Activated T-cell treated with anti-CD3 and anti-CD28 coated beads, Interleukin-2, amount 50 U/mL, for 24 hours (primary cell): ENCODE measurements at regions not wholly inside any gene's neighbourhood (a gene's known extent, or its start where the extent isn't known, plus 50 kb on each side); places are given as distances from the start of the nearest gene placed in this dataset.
"Not testable (repeated sequence)": the region's sequence is repeated elsewhere in the genome, so short reads cannot be mapped to it uniquely, and the experiment has no call there.

Experiments used
- DNase-seq: peaks from one replicate; pipeline ENCODE4 v3.0.0-alpha.2; 2020
- H3K27ac Mint-ChIP-seq: 2 replicates; pipeline ENCODE4 v1.8.0; 2020; ENCODE audit warnings: mild to moderate bottlenecking, mixed read lengths
- H3K27me3 Mint-ChIP-seq: 2 replicates; pipeline ENCODE4 v1.8.0; 2020; ENCODE audit warnings: mixed read lengths
- H3K36me3 Mint-ChIP-seq: 2 replicates; pipeline ENCODE4 v1.8.0; 2020; ENCODE audit warnings: low read depth, mixed read lengths
- H3K4me1 Mint-ChIP-seq: 2 replicates; pipeline ENCODE4 v1.8.0; 2020; ENCODE audit warnings: low read depth, mixed read lengths
- H3K4me3 Mint-ChIP-seq: 2 replicates; pipeline ENCODE4 v1.8.0; 2020; ENCODE audit warnings: mild to moderate bottlenecking, moderate library complexity, mixed read lengths
- H3K9me3 Mint-ChIP-seq: 2 replicates; pipeline ENCODE4 v1.8.0; 2020; ENCODE audit warnings: mixed read lengths

DNA sequence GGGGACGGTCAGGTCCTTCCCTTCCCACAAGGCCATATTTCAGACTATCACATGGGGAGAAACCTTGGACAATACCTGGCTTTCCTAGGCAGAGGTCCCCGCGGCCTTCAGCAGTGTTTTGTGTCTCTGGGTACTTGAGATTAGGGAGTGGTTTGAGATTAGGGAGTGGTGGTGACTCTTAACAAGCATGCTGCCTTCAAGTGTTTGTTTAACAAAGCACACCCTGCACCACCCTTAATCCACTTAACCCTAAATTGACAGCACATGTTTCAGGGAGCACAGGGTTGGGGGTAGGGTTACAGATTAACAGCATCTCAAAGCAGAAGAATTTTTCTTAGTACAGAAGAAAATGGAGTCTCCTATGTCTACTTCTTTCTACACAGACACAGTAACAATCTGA, 1152.2 kb upstream of the SLC39A10 start:
- H3K4me1 Mint-ChIP-seq, DNase-seq, H3K27ac Mint-ChIP-seq, H3K4me3 Mint-ChIP-seq, H3K9me3 Mint-ChIP-seq, H3K27me3 Mint-ChIP-seq, H3K36me3 Mint-ChIP-seq: not testable (repeated sequence)

DNA sequence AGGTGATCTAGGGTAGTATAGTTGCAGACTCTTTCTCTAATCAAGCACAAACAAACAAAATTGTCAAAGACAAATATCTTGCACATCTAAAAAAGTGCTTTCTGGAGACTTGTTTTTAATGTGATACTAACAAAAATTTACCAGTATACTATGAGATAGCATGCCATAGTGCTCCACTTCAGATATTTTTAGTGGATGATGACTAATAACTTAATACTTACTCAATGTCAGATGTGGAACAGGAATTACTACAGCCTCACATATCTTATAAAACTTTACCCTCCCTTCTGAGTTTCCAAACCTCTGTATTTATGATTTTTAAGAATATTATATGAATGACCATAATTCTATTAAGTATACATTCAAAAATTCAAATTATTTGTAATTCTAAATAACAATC, 1162.0 kb upstream of the SLC39A10 start:
- no peaks in the 10 kb centered on the region for H3K27me3 Mint-ChIP-seq
- no peaks in the 10 kb centered on the region for H3K9me3 Mint-ChIP-seq
- no peaks in the 10 kb centered on the region for H3K36me3 Mint-ChIP-seq
- no peak overlapping the region for H3K4me3 Mint-ChIP-seq
- no peaks in the 10 kb centered on the region for H3K4me1 Mint-ChIP-seq
- no peak overlapping the region for H3K27ac Mint-ChIP-seq
- no peak for DNase-seq

DNA sequence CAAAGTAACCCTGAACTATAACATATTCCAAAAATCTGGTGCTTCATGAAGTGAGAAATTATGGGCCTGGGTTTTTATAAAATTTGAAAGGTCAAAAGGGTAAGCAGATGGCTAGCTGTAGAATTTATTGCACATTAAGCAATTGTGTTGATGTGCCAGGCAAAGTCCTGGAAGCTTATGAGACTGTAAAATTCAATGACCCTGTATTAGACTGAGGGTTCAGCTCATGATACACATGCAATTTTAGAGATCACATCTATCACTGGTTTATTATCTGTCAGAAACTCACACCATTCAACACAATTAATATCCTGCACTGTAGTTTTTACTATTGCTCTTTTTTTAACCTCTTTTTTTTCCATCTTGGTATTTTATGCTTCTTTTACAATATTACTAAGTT, 1162.6 kb upstream of the SLC39A10 start:
- Mint-ChIP-seq H3K27ac (no peak overlapping the region), H3K4me3 (no peak overlapping the region), H3K27me3 (no peaks in the 10 kb centered on the region), H3K9me3 (no peaks in the 10 kb centered on the region), H3K36me3 (no peaks in the 10 kb centered on the region), H3K4me1 (no peaks in the 10 kb centered on the region)
- no peak for DNase-seq

DNA sequence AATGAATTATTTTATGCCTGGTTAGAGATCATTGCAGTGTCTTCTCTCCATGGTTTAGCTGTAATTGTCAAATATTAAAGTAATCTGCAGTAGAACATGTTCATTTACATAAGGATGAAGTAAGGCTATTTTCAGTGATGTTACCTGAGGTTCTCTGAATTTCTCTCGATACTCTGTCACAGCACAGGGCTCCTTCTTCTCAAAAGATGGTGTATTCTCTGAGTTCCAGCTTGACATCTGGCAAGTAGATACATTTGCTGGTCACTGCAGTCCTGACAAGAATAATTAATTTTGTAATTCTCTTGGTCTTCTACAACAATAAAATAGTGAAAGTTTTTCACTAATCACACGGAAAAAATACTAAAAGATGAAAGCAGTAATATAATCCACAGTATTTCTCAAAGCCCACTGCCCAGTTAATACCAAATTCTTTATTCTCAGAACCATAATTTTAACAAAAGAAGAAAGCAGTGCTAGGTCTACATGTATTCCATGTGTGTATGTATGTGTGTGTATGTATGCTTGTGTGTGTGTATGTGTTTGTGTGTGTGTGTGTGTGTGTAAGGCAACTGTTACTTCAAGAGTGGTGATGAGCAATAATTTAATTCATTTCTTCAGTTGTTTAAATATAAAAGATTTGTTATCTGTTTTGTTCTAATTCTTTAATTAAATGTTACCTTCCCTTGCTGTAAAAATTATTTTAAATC, 1165.5 kb upstream of the SLC39A10 start:
- no peak overlapping the region for H3K27ac Mint-ChIP-seq
- H3K27me3 Mint-ChIP-seq = no peaks in the 10 kb centered on the region
- H3K4me1 Mint-ChIP-seq = no peaks in the 10 kb centered on the region
- no peaks in the 10 kb centered on the region for H3K9me3 Mint-ChIP-seq
- H3K4me3 Mint-ChIP-seq = no peak overlapping the region
- H3K36me3 Mint-ChIP-seq = no peaks in the 10 kb centered on the region
- DNase-seq = no peak

DNA sequence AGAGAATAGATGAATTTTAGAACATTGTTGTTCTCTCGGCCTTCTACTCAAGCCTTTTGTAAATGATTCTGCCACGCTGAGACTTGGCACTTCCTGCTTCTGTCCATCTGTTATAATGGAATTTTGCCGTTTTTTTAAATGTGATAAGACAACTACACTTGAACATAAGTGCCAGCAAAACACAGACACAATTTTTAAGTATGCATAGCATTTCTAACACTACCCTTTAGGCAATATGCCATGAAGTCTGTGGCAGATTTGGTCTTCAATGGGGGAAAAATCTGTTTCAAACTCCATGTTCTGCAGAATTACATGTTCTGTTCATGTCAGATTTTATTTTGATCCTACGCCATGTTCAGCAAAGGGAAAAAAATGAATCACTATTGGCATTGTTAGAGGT, 1170.7 kb upstream of the SLC39A10 start:
- no peak for DNase-seq
- no peaks in the 10 kb centered on the region for H3K27me3 Mint-ChIP-seq
- no peaks in the 10 kb centered on the region for H3K4me1 Mint-ChIP-seq
- H3K9me3 Mint-ChIP-seq = no peaks in the 10 kb centered on the region
- no peaks in the 10 kb centered on the region for H3K36me3 Mint-ChIP-seq
- H3K27ac Mint-ChIP-seq = no peak overlapping the region
- H3K4me3 Mint-ChIP-seq = no peak overlapping the region

DNA sequence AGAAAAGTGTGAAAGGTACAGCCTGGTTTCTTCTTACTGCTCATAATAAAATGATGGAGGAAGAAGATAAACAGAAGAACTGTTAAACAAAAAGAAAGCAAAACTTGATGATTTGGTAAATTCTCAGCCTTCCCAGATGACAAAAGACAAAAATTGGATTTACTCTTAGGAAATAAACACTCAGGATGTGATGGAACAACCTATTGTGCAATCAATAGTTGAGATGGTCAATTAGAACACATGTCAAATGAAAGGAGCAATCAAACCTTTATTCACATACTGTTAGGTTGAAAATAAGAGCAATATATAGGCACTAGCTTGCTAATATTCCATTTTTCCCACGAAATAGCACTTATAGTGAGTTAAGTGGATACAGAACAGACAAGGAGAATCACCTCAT, 1174.0 kb upstream of the SLC39A10 start:
- Mint-ChIP-seq H3K27me3 (no peaks in the 10 kb centered on the region), H3K36me3 (no peaks in the 10 kb centered on the region), H3K4me1 (no peaks in the 10 kb centered on the region), H3K27ac (no peak overlapping the region), H3K4me3 (no peak overlapping the region), H3K9me3 (peaks cover 4% of the 10 kb centered on the region)
- no peak for DNase-seq

DNA sequence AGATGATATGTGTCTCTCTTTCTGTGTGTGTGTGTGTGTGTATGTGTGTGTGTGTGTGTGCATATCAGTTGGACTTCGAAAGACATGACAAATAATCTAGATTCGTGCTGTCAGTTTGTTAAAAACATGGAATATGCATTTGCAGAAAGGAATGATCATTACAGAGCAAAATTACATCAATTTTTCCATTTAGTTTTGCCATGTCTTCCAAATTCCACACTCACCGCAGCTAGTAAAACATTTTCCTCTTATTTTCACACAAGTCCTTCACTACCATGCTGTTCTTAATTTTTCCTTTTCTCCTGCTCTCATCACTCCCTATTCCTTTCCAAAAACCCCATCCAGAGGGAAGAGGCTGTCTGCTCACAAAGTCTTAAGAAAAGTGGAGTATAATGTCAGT, 1191.4 kb upstream of the SLC39A10 start:
- Mint-ChIP-seq H3K9me3 (no peaks in the 10 kb centered on the region), H3K36me3 (no peaks in the 10 kb centered on the region)

DNA sequence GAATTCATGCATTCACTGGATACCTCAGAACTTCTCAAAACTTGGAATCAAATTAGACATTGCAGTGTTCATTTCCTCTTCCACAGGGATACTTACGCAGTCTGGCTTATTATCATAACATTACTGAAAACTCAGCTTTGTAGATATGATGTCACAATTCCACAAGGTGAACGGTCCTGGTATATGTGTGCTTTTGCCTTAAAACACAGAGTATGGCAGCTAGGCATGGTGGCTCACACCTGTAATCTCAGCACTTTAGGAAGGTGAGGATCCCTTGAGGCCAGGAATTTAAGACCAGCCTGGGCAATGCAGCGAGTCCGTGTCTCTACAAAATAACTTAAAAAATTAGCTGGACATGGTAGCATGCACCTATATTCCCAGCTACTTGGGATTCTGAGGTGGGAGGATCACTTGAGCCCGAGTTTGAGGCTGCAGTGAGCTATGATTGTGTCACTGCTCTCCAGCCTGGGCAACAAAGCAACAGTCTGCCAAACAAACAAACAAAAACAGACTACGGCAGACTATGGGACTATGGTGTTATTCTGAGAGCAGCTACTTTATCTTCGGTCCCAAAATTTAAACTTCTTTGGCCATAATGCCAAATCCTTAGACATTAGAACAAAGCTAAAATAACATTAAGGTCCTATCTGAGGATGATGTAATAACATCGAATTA, 1191.9 kb upstream of the SLC39A10 start:
- H3K27ac Mint-ChIP-seq = no peak overlapping the region

More for the DNA sequence above, 1191.4 kb upstream of the SLC39A10 start:
- no peak overlapping the region for H3K27ac Mint-ChIP-seq
- H3K27me3 Mint-ChIP-seq = no peaks in the 10 kb centered on the region
- no peak for DNase-seq
- H3K4me1 Mint-ChIP-seq = no peaks in the 10 kb centered on the region
- H3K4me3 Mint-ChIP-seq = no peak overlapping the region

DNA sequence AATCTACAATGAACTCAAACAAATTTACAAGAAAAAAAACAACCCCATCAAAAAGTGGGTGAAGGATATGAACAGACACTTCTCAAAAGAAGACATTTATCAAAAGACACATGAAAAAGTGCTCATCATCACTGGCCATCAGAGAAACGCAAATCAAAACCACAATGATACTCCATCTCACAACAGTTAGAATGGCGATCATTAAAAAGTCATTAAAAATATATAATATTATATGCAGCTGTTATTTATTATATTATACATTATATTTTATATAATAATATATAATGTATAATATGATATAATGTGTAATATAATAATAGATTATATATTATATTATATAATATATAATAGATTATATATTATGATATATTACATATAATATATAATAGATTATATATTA, 1194.1 kb upstream of the SLC39A10 start:
- not testable (repeated sequence) for H3K4me3 Mint-ChIP-seq, H3K4me1 Mint-ChIP-seq, H3K27me3 Mint-ChIP-seq

More for the DNA sequence above, 1191.9 kb upstream of the SLC39A10 start:
- no peak for DNase-seq
- no peaks in the 10 kb centered on the region for H3K9me3 Mint-ChIP-seq
- H3K4me3 Mint-ChIP-seq = no peak overlapping the region
- no peaks in the 10 kb centered on the region for H3K4me1 Mint-ChIP-seq
- H3K36me3 Mint-ChIP-seq = no peaks in the 10 kb centered on the region
- no peaks in the 10 kb centered on the region for H3K27me3 Mint-ChIP-seq

DNA sequence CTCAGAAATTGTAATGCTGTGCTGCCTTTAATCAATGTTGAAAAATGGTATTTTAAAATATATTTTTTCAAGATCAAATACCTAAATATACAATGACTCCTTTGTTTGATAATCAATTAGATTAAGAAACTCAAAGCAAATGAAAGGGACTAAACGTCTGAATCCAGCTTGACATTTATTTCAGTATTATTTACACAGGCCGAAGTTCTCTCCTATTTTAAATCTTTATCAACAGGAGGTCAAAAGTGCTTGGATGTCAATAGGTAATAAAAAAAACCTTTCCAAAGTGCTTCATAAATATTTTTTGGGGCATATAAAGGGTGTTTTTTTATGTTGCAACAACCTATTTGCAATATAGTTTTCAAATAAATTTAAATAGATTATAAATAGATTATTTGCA, 1201.7 kb upstream of the SLC39A10 start:
- DNase-seq = no peak
- Mint-ChIP-seq H3K27ac (no peak overlapping the region), H3K27me3 (no peaks in the 10 kb centered on the region), H3K4me3 (no peak overlapping the region), H3K4me1 (no peaks in the 10 kb centered on the region), H3K9me3 (no peaks in the 10 kb centered on the region), H3K36me3 (no peaks in the 10 kb centered on the region)

More for the DNA sequence above, 1194.1 kb upstream of the SLC39A10 start:
- H3K9me3 Mint-ChIP-seq, H3K36me3 Mint-ChIP-seq, H3K27ac Mint-ChIP-seq, DNase-seq: not testable (repeated sequence)

DNA sequence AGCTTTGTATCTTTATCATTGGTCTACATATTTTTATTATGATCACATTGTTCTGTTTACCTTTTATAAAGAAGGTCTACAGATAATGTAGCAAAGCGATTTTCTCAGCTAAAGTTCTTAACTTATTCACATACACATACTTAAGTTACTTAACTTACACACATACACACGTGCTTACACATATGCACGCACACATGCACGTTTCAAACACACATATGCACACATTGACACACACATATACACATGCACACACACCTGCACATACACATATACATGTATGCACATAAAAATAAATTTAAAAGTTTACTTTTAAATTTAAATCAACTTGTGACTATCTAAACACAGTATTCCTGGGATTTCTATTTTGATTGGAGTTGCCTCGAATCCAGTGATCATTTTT, 1204.5 kb upstream of the SLC39A10 start:
- H3K36me3 Mint-ChIP-seq = no peaks in the 10 kb centered on the region
- peaks cover 2% of the 10 kb centered on the region for H3K9me3 Mint-ChIP-seq
- H3K4me1 Mint-ChIP-seq = no peaks in the 10 kb centered on the region
- DNase-seq = no peak
- no peaks in the 10 kb centered on the region for H3K27me3 Mint-ChIP-seq
- no peak overlapping the region for H3K4me3 Mint-ChIP-seq
- H3K27ac Mint-ChIP-seq = no peak overlapping the region

DNA sequence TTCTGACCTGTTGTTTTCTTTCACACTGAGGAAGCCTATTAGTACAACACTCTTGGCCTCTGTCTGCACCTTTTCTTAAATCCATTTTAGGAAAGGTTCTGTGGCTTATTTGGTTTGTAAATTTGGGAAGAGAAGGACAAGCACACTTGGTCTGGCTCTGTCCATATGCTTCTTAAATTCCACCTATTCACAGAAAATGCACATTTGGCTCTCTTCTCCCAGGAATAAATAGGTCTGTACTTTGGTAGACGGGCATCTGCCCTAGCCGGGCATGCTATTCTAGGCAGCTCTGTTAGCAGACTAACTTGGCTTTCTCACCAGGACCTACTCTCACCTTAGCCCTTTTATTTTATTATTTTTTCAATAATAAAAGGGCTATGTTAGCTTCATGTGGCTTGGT, 1211.8 kb upstream of the SLC39A10 start:
- Mint-ChIP-seq H3K4me3 (no peak overlapping the region), H3K9me3 (peaks cover 2% of the 10 kb centered on the region), H3K27ac (no peak overlapping the region), H3K27me3 (no peaks in the 10 kb centered on the region), H3K36me3 (no peaks in the 10 kb centered on the region), H3K4me1 (no peaks in the 10 kb centered on the region)
- DNase-seq = no peak

DNA sequence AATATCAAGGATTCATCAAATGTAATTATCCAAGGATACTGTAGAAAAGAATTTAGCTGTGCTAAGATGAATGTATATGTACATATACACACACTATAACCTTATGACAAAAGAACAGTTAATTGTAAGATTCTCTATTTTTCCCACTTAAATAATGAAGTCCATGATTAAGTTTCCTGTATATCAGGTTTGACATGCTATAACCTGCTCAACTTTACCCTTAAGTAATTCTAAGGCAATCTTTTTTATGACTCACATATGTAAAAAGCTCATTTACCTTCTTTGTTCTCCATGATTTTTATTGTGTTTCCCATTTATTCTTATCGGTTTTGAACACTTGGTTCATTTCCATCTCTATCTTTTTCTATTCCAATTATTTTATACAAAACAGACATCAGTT, 1213.1 kb upstream of the SLC39A10 start:
- no peaks in the 10 kb centered on the region for H3K27me3 Mint-ChIP-seq
- no peak for DNase-seq
- H3K4me1 Mint-ChIP-seq = no peaks in the 10 kb centered on the region
- H3K9me3 Mint-ChIP-seq = peaks cover under 1% of the 10 kb centered on the region
- no peak overlapping the region for H3K27ac Mint-ChIP-seq
- no peaks in the 10 kb centered on the region for H3K36me3 Mint-ChIP-seq
- H3K4me3 Mint-ChIP-seq = no peak overlapping the region

DNA sequence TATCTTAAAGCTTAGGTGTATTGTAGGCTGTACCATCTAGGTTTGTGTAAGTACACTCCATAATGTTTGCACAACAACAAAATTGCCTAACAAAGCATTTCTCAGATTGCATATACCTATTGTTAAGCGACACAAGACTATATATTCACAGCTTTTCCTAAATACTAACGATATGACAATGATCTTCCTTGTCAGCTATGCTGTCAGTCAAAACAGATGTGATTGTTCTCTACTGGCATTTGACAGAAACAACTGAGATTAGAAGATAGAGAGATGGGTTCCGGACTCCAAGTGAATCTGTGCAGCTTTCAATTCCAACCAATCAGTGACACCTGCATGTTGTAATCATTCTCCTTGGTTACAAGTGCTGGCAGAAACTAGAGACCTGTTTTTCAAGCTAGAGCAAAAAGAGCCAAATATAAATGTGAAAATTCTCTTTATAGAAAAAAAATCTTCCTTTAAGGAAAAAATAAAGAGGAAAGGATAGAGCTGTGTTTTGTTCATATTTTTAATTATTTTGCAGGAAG, 1232.3 kb upstream of the SLC39A10 start:
- H3K4me3 Mint-ChIP-seq = no peak overlapping the region
- no peaks in the 10 kb centered on the region for H3K9me3 Mint-ChIP-seq
- no peaks in the 10 kb centered on the region for H3K4me1 Mint-ChIP-seq
- DNase-seq = no peak
- no peak overlapping the region for H3K27ac Mint-ChIP-seq
- no peaks in the 10 kb centered on the region for H3K36me3 Mint-ChIP-seq
- H3K27me3 Mint-ChIP-seq = no peaks in the 10 kb centered on the region

DNA sequence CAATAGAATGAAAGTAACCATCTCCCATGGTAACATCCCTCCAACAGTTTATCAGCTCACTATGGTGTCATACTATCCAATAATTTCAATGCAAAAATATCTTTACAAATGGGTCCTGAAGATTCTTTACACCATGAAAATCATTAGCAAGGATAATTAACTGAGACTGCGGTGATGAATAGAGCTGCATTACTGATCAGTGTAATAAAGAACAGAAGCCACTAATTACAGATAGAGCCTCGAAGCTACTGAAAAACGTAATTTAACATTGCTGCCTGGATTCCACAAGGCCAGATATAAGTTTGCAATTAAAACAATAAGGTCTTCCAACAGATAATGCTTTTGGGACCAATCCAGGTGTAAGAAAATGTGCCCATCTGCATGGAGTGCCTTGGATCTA, 1245.8 kb upstream of the SLC39A10 start:
- H3K4me3 Mint-ChIP-seq = no peak overlapping the region
- H3K9me3 Mint-ChIP-seq = no peaks in the 10 kb centered on the region
- no peaks in the 10 kb centered on the region for H3K27me3 Mint-ChIP-seq
- H3K4me1 Mint-ChIP-seq = no peaks in the 10 kb centered on the region
- no peak for DNase-seq
- H3K36me3 Mint-ChIP-seq = no peaks in the 10 kb centered on the region
- no peak overlapping the region for H3K27ac Mint-ChIP-seq
